Lung microvascular endothelial cell (primary cell): ENCODE measurements at regions not wholly inside any gene's neighbourhood (a gene's known extent, or its start where the extent isn't known, plus 50 kb on each side); places are given as distances from the start of the nearest gene placed in this dataset.

Experiments used
- DNase-seq, 2 donors: peaks; one replicate each; pipeline versions ENCODE4 v3.0.0 to v3.0.0-alpha.2; 2010; ENCODE audit warnings: low read depth in 2 of 2

DNA sequence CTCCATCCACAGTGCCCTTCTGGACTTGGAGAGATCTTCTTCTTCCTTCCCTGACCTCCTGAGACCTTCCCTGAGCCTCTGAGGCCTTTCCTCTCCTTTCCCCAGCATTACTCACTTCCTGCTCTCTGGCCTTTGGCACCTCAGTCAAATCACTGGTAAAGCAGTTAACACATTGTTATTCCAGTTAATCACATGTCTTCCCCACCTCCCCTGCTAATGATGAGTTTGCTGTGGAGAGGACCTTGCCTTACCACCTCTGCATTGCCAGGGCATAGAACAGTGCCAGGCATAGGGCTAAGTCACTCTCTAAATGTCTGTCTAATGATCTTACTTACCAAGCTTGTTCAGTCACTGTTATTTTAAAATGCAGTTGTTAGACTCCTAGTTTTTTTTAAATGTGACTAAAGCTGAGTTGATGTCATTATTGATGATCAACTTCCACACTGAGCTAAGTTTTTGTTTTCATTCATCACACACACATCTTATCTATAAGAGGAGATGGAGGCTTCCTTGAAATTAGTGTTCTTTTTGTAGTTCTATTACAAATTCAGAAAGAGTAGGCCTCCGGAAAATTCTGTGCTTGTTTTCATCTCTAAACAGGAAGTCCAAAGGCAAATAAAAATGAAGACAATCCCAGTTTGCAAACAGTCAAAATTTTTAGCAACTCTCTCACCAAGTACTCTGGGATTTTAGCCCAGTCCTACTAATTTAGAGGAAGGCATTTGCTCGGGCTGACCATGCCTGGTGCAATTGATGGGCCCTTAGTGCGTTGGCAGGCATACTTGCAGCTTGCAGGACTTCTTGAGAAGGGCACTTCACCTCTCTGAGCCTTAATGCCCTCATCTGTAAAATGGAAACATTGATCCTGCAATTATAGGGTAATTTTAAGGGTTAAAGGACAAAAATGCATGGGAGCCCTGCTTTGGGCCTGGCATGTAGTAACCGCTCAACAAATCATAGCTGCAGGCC is 113.7 kb upstream of the SPRED2 start:
- DNase-seq = peak; percentile 51 to 70

DNA sequence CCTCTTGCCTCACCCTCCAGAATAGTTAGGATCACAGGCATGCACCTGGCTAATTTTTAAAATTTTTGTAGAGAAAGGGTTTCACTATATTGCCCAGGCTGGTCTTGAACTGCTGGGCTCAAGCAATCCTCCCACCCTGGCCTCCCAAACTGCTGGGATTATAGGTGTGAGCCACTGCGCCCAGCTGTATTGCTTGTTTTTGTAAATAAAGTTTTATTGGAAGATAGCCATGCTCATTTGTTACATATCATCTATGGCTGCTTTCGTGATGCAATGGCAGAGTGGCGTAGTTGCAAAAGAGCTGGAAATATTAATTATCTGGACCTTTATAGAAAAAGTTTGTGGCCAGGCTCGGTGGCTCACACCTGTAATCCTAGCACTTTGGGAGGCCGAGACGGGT is 109.4 kb upstream of the SPRED2 start:
- no peak for DNase-seq

- no peak for DNase-seq
These were observed 107.2 kb upstream of the SPRED2 start for GRCh38 chr2:65539633-65540032.

GRCh38 chr2:65537651-65538385 is 105.4 kb upstream of the SPRED2 start:
- DNase-seq = no peak

DNA sequence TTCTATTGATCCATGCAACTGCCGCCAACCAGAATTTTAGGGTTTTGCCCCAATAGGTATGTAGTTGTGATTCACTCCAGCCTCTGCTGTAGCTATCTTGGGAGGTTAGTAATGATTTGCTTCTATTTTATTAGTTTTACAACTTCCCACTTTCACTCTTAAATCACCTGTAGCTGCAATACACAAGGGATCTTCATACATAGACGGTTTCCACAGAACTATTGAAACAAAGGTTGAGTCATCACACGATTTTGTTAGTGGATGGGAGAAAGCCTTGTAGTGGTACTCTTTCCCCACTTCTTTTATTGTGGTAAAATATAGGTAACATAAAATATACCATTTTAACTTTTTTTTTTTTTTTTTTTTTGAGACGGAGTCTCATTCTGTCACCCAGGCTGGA is 104.2 kb upstream of the SPRED2 start:
- no peak for DNase-seq

GRCh38 chr2:65532937-65533336 is 100.5 kb upstream of the SPRED2 start:
- no peak for DNase-seq

DNA sequence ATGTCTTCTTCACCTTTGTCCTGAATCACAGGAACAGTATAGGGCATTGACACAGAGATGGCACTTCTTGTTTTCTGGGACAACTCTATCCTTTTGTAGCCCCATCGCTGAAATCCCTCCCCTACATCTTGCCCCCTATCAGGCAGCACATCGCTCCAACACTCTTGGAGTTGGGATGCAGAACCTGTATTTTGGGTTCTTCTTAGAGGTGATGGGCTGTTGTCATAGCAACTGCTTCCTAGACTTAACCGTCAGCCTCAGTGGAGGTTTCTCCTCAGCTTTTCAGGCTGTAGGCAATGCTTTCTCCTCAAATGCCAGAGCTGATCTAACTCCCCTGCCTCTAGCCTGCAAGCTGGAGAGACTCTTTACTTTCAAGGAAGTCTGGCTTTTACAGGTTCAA is 99.9 kb upstream of the SPRED2 start:
- DNase-seq = no peak

DNA sequence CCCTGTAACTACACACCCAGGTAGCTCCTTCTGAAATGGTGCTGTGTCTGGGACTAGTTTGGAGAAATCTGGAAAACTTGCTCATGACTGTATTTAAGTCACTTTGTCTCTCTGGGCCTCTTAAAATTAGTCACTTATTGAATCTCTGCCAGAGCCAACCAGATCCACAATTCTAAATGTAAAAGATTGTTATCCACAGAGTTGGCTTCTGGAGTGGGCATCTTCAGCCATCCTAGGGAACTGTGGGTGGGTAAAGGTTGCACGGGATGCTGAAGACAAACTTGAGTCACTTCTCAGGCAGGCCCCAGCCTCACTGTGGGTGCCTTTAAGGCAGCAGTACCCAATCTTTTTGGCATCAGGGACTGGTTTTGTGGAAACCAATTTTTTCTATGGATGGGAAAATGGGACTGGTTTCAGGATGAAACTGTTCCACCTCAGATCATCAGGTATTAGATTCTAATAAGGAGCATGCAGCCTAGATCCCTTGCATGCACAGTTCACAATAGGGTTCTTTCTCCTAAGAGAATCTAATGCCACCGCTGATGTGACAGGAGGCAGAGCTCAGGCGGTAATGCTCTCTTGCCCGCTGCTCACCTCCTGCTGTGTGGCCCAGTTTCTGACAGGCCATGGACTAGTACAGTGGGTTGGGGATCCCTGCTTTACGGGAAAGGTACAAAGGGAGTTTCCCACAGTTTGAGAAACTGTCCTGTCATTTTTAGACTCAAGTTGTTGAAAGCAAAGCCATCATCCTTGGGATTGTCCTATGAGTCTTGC is 98.3 kb upstream of the SPRED2 start:
- DNase-seq = peak in 1 of 2 donors; percentile 7

- no peak for DNase-seq
These were observed 97.0 kb upstream of the SPRED2 start for GRCh38 chr2:65529419-65529818.

DNA sequence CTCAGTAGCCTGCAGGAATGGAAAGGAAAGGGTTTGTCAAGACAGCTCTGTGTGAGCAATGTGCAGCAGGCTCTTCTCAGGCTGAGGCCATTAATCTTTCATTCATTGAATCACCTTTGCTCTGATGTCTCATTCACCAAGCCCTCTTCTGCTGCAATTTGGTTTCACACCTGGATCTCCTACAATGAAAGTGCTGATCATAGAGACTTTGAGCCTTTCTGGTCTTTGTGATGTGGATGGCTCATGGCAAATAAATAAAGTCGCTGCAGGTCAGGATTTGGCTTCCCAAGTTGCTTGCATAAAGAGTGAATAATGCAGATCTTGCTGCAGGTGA is 95.8 kb upstream of the SPRED2 start:
- DNase-seq = no peak

GRCh38 chr2:65527451-65528240 is 95.2 kb upstream of the SPRED2 start:
- DNase-seq = no peak

DNA sequence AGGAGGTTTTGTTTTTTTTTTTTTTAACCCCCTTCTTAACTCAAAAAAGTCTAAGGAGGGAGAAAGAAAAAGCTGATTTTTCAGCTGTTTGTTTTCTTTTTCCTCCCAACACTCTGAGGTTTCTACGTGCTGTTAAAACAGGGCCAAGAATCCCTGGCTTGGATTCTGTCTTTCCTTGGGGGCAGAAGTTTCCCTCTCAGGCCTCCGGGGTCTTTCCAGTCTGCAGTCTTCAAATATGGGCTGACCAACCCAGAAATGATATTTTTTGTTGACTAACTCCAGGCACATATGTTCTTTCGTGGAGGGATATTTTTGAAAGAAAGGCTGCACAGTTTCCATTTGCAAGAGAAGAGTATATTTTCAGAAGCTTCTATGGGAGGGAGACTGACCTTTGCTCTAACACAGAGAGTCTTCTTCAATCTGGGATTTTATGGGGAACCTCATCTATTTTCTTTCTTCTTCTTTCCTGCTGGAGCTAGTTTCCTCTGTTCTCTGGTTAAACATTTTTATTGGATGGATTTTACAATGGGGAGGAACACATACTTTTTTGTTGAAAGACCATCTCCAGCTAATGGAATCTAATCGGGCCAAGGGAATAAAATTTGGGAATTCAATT is 93.3 kb upstream of the SPRED2 start:
- no peak for DNase-seq

- DNase-seq = no peak
These were observed 90.5 kb upstream of the SPRED2 start for GRCh38 chr2:65522922-65523321.

DNA sequence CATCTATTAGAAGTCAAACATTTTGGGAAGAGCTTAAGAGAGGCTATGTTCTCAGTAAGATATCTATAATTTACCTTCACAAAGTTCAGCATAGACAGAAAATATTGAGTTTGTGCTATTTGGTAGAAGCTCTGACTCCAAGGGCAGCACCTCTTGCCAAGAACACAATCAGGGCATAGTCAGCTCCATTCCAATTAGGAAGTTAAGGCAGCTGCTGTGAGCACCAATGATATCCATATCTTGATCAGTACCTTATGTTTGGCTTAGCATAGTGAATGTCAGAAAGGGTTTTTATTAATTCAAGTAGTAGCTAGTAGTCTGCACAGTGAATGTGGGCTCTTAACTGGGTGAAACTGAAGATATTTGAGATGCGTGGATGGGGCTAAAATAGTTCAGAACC is 86.4 kb upstream of the SPRED2 start:
- no peak for DNase-seq

DNA sequence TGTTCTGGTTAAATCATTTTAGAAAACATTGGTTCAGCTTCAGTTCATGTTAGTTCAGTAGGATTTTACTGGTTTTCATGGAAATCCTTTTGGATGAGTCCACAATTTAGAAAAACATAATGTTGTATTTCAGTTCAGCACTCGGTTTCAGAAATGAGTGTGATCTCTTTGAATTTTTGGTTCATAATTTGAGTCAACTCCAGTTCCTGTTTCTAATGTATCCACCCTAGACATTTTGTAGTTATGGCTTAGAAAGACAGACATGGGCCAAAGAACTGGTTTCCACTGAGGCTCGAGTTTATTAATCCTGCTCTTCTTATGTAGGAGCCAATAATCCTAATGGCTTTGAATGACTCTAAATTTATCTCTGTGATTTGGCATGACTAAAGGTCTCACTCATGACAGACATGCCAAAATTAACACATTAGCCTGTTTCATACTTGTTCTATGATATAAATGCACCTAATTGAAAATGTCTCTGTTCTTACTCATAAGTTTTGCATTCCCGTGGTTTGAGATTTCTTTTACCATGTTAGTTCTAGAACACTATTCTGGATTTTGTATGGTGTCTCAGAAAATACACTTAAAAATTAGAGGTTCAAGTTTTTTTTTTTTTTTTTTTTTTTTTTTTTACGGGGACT is 82.3 kb upstream of the SPRED2 start:
- no peak for DNase-seq

DNA sequence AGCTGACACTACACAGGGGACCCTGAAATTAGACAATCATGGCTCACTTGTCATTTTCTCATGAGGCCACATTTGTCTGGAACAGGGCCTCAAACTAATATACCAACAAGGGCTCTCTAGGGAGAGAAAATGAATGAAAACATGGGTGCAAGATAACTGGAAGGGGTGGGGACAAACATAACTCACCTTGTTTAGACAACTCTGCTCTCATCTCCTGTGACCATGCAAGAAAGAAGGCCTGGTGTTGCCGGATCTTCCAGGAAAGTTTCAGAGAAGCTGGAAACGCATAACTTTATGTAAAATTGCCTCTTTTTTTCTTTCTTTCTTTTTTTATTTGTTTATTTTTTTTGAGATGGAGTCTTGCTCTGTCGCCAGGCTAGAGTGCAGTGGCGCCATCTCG is 80.4 kb upstream of the SPRED2 start:
- DNase-seq = no peak

- DNase-seq = no peak
These were observed 78.9 kb upstream of the SPRED2 start for GRCh38 chr2:65511306-65511705.

GRCh38 chr2:65508225-65508624 is 75.8 kb upstream of the SPRED2 start:
- no peak for DNase-seq

GRCh38 chr2:65507102-65508069 is 75.0 kb upstream of the SPRED2 start:
- DNase-seq = no peak
